GM18498 (cell line): ENCODE measurements at regions not wholly inside any gene's neighbourhood (a gene's known extent, or its start where the extent isn't known, plus 50 kb on each side); places are given as distances from the start of the nearest gene placed in this dataset.
"Not testable (repeated sequence)": the region's sequence is repeated elsewhere in the genome, so short reads cannot be mapped to it uniquely, and the experiment has no call there.

ENCODE experiments used
- ATAC-seq: cut with Tn5 transposase; IDR thresholded peaks from one replicate; pipeline ENCODE4 v1.9.1; 2021; ENCODE audit warnings: mild to moderate bottlenecking, moderate library complexity; ENCODE audit not compliant: unreplicated experiment

DNA sequence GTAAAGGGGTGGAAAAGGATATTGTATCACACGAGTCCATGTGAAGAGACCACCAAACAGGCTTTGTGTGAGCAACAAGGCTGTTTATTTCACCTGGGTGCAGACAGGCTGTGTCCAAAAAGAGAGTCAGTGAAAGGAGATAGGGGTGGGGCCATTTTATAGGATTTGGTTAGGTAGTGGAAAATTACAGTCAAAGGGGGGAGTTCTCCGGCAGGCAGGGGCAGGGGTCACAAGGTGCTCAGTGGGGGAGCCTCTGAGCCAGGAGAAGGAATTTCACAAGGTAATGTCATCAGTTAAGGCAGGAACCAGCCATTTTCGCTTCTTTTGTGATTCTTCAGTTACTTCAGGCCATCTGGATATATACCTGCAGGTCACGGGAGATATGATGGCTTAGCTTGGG, 104.7 kb upstream of the SPATS2L start:
- ATAC-seq = not testable (repeated sequence)

DNA sequence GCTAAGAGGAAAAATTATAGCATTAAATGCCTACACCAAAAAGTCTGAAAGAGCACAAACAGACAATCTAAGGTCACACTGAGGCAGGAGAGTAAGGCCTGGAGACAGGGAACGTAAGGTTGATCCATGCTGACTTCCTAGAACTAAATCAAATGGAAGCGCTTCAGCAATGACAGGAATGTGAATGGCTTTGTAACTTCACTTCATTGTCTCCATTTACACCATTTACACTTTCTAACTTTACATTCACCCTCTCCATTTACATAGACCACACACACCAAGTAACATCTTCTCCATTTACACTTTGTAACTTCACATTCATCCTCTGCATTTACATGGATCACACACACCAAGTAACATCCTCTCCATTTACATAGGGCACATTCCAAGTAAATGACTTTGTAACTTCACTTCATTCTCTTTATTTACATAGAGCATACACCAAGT, 103.1 kb upstream of the SPATS2L start:
- ATAC-seq = no peak

DNA sequence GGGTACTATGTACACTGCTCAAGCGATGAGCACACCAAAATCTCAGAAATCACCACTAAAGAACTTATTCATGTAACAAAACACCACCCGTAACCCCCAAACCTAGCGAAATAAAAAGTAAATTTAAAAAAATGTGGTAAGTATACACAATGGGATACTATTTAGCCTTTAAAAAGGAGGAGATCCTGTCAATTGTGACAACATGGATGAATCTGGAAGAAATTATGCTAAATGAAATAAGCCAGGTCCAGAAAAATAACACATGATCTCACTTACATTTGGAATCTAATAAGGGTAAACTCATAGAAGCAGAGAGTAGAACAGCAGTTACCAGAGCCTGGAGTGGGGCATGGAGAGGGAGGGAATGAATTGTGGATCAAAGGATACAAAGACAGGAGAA, 98.5 kb upstream of the SPATS2L start:
- no peak for ATAC-seq

GRCh38 chr2:200209030-200209429, 97.5 kb upstream of the SPATS2L start:
- no peak for ATAC-seq

- ATAC-seq = no peak
Measured at GRCh38 chr2:200211643-200212042, 94.8 kb upstream of the SPATS2L start.

DNA sequence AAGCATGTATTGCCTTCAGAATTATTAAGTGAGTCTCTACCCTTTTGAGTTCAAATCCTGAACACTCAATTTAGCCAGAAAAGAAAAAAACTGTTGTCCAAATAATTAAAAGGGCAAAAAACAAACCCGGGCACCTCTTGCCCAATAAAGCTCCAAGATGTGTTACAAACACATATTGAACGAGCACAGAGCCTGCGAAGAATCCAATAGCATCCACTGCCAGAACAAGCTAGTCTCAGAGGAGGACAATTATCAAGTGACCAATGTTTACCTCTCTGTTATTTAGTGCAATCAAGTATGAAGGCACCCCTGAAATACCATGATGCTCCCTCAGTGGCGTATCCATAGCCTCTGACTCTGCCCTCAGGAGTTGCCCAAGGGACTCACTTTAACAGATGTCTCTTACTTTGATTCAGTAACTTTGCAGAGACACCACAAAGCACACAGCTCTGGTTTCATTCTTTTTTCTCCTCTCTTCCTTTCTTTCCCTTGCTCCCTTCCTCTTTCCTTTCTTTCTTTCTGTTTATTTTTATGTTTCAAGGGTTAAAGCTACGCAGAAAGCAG, 93.5 kb upstream of the SPATS2L start:
- ATAC-seq = no peak

DNA sequence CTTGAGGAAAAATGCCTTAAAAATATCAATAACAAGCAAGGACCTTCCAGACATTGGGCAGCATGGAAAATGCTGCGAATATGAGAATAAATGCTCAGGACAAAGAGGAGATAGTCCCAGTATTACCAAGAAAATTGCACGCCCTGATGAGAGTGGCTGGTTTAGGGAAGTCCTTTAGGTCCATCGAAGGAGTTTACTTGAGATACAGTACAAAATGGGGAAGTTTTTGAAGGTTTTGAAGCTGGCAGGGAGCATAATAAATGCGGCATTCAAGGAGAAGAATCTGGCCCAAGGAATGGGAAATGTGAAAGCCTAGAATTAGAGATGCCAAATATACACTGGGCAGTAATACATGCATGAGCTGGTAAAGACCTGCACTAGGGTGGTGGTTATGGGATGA, 90.2 kb upstream of the SPATS2L start:
- ATAC-seq = no peak

- no peak for ATAC-seq
Measured at GRCh38 chr2:200217320-200217719, 89.2 kb upstream of the SPATS2L start.

DNA sequence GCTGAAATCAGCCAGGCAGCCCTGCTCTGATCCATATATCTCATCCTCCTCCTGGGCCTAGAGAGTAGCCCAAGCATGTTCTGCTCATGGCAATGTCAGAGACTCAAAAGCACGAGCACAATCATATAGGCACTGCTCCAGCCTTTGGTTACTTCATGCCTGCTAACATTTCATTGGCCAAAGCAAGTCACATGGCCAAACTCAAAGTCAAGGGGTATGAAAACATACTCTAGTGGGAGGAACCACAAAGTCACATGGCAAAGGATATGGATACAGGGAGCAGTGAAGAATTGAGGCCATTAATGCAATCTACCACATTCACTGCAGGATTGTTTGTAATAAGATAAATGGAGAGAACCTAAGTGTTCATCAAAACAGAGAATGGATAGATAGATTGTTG, 87.8 kb upstream of the SPATS2L start:
- ATAC-seq = no peak

GRCh38 chr2:200219309-200220113, 87.0 kb upstream of the SPATS2L start:
- no peak for ATAC-seq

GRCh38 chr2:200220251-200220650, 86.2 kb upstream of the SPATS2L start:
- ATAC-seq = no peak

DNA sequence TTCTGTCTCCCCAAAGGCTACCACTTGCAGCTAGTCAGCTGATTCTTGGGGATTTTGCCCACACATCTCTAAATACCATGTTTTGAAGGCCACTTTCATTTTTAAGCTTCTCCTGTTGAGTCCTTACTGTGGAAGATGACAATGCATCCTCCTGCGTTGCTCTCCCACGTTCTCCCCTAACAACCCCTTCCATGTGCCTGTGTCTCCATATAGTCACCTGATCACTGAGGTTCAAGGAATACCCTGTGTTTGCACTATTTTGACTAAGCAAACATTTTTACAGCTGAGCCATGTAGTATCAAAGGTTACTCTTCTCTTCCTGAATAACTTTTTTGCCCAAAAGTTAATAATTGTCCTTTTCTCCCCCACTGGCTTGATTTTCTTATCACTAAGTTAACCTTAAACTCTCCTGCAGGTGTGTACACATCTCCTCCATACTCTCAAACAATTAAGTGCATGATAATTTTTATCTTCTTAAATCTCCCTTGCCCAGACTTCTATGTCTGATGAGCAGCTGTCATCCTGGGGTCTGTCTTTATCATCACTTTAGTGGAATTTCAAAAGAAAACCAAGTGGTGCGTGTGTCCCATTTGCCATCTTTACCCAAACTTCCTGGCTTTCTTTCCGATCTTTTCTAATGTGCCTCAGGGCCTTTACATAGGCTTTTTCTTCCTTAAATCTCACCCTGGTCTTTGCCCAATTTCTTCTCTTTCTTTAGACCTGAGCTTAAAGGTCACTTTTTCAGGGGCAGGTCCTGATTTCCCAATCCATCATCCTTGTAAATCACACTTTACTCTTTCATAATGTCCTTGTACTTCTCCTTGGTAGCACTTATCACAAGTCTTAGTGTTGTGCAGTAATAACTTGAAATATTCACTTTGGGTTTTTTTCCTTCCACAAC, 85.2 kb upstream of the SPATS2L start:
- no peak for ATAC-seq

DNA sequence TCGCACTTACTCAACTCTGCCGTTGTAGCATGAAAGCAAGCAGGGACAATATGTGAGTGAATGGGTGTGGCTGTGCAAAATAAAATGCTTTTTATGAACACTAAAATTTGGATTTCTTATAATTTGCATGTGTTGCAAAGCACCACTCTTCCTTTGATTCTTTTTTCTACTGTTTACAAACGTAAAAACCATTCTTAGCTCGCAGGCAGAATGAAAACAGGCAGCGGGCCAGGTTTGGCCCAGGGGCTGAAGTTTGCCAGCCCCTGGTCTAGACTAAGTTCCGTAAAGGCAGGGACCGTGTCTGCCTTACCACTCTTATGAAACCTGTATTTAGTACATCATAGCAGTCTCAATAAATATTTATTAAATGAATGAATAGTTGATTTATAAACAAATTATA, 83.7 kb upstream of the SPATS2L start:
- ATAC-seq = no peak

DNA sequence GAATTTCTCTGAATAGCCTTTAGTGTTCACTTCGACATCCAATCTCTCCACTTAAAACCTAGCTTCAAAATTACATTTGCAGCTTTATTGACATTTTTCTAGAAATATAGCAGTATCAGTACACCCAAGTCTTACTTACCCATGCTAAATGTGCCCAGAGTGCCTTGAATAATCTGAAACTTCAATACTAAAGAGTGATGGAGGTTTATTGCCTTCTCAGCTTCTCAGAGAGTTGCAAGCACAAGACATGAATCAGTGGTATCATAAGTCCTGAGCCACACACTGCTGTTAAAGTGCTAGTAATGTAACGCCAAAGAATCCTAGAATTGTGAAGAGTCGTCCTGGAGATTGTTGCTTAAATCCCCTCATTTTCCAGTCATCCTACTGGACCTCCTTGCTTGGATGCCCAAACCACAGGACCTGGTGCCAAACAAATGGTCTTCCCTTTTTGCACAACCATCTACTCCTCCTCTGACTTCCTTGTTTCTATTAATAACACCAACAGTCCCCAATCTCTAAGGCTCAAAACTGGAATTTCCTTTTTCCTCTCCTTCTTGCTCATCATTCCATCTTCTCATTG, 83.2 kb upstream of the SPATS2L start:
- no peak for ATAC-seq

DNA sequence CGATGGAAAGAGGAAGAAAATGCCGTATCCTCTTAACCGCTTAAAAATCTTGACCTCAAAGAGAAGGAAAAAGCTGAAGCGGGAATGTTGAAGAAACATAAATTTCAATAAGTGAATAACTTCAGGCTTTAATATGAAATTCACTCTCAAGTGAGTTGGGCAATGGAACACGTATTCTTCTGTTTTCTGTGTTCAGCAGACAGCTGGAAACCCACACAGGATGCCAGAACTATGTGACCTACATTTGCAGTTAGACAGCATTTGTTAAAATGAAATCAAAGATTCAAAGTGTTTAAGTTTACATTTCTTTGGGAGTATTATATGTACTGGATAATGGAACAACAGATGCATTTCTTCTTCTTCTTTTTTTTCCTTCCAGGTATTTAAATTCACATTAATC, 80.5 kb upstream of the SPATS2L start:
- no peak for ATAC-seq

DNA sequence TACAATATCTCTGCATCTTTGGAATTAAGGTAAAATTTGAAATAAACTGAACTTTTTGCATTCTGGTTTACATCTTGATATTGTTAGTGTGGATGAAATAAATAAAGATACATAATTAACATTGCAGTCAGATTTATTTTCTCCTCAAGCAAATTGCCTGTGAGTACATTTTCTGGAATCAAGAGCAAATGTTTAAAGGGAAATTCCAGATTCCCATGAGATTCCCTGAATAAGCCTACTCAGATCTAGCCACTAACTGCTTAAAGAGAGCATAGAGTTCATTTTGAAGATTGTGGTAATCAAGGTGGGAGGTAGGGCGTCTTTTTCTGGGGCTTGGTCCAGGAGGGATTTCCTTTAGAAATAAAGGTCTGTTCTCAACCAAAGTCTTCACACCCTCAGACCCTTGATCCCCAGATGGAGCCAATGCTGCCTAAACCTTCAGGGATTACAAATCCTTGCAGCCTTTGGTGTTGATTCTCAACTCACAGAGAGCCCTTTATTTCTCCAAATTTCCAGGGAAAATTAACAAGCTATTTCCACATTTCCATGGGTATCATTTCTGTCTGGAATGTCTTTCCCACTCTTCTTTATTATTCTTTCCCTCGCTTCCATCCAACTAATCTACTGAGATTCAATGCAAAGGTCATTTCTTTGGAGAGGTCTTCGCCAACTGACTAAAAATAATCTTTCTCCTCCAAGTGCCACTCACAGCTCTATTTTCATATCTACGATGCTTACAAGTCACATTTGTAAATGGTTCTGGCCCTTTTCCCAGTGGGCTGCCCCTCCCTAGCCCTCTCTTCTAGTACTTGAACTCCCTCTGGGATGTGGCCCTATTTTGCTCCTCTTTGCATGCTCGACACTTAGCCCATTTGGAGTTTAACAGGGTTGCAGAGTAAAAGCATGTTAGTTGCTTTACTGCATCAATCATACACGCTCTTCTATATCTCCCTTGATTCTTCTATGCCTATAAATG, 79.8 kb upstream of the SPATS2L start:
- ATAC-seq = no peak

DNA sequence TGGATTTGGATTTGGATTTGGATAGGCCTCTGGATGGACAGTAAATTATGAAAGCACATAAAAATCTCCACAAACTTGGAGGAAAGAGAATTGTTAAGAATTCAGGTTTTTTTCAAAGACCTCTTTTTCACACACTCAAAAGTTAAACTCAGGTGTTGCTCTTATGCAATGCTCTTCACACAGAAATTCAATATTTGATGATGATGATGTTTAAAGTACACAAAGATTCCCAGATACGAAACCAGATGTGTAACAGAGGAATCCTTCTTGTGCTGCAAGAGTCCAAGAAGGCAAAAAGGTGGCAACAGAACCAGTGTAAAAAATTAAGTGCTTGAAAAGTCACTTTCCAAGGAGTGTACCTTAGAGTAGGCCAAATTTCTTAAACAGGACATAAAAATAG, 75.8 kb upstream of the SPATS2L start:
- ATAC-seq = no peak

GRCh38 chr2:200235533-200235932, 71.0 kb upstream of the SPATS2L start:
- ATAC-seq = no peak

GRCh38 chr2:200239216-200239615, 67.3 kb upstream of the SPATS2L start:
- ATAC-seq = no peak

DNA sequence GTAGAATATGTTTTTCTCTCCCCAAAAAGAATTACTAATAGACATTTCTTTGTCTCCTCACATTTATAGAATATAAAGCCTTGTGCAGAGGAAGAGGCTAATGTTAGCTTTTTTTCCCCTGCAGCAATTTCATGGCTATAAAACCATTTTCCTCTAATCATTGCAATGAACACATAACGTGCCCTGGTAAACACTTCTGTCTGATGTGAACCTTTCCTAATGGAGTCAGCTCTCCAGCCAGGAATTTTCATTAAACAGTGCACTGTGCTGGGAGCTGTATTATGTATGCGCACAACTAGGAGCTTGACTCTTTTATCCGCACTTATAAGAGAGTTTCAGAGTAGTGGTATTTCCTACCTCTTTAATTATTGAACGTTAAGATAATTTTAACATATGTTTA, 63.9 kb upstream of the SPATS2L start:
- no peak for ATAC-seq
